ENCODE measurements at regions not wholly inside any gene's neighbourhood (a gene's known extent, or its start where the extent isn't known, plus 50 kb on each side); places are given as distances from the start of the nearest gene placed in this dataset.

- no peak overlapping the region for H3K4me3 Mint-ChIP-seq (ENCODE audit: unreplicated experiment)
- no peaks in the 10 kb centered on the region for H3K9me3 Mint-ChIP-seq (ENCODE audit: unreplicated experiment)
- no peak for DNase-seq (ENCODE audit: extremely low spot score, unreplicated experiment)
- TF ChIP-seq CTCF (IDR thresholded peaks at IDR 0.05), result no peak
- H3K36me3 Mint-ChIP-seq (ENCODE audit: unreplicated experiment), result no peaks in the 10 kb centered on the region
- H3K4me1 Mint-ChIP-seq (ENCODE audit: unreplicated experiment), result no peaks in the 10 kb centered on the region
- H3K27ac Mint-ChIP-seq (ENCODE audit: unreplicated experiment), result no peak overlapping the region
- H3K27me3 Mint-ChIP-seq (ENCODE audit: unreplicated experiment), result no peaks in the 10 kb centered on the region
Observed at GRCh38 chr3:135802171-135802570, 163.4 kb upstream of the PPP2R3A start.

GRCh38 chr3:135803028-135803692 is 162.4 kb upstream of the PPP2R3A start:
- Mint-ChIP-seq H3K27me3 (ENCODE audit: unreplicated experiment) (no peaks in the 10 kb centered on the region), H3K36me3 (ENCODE audit: unreplicated experiment) (no peaks in the 10 kb centered on the region), H3K4me3 (ENCODE audit: unreplicated experiment) (no peak overlapping the region), H3K9me3 (ENCODE audit: unreplicated experiment) (no peaks in the 10 kb centered on the region), H3K27ac (ENCODE audit: unreplicated experiment) (no peak overlapping the region), H3K4me1 (ENCODE audit: unreplicated experiment) (no peaks in the 10 kb centered on the region)
- DNase-seq (ENCODE audit: extremely low spot score, unreplicated experiment), result no peak
- no peak for TF ChIP-seq CTCF (IDR thresholded peaks at IDR 0.05)

GRCh38 chr3:135805752-135806151 is 159.8 kb upstream of the PPP2R3A start:
- Mint-ChIP-seq H3K36me3 (ENCODE audit: unreplicated experiment) (no peaks in the 10 kb centered on the region), H3K27ac (ENCODE audit: unreplicated experiment) (no peak overlapping the region), H3K4me3 (ENCODE audit: unreplicated experiment) (no peak overlapping the region), H3K27me3 (ENCODE audit: unreplicated experiment) (no peaks in the 10 kb centered on the region), H3K9me3 (ENCODE audit: unreplicated experiment) (no peaks in the 10 kb centered on the region), H3K4me1 (ENCODE audit: unreplicated experiment) (no peaks in the 10 kb centered on the region)
- TF ChIP-seq CTCF (IDR thresholded peaks at IDR 0.05), result no peak
- DNase-seq (ENCODE audit: extremely low spot score, unreplicated experiment), result peak; percentile 57

GRCh38 chr3:135806317-135806716 is 159.2 kb upstream of the PPP2R3A start:
- DNase-seq (ENCODE audit: extremely low spot score, unreplicated experiment), result no peak
- Mint-ChIP-seq H3K27ac (ENCODE audit: unreplicated experiment) (no peak overlapping the region), H3K4me3 (ENCODE audit: unreplicated experiment) (no peak overlapping the region), H3K9me3 (ENCODE audit: unreplicated experiment) (no peaks in the 10 kb centered on the region), H3K36me3 (ENCODE audit: unreplicated experiment) (no peaks in the 10 kb centered on the region), H3K4me1 (ENCODE audit: unreplicated experiment) (no peaks in the 10 kb centered on the region), H3K27me3 (ENCODE audit: unreplicated experiment) (no peaks in the 10 kb centered on the region)
- no peak for TF ChIP-seq CTCF (IDR thresholded peaks at IDR 0.05)

- no peak for DNase-seq (ENCODE audit: extremely low spot score, unreplicated experiment)
- Mint-ChIP-seq H3K36me3 (ENCODE audit: unreplicated experiment) (no peaks in the 10 kb centered on the region), H3K27me3 (ENCODE audit: unreplicated experiment) (peaks cover under 1% of the 10 kb centered on the region), H3K4me3 (ENCODE audit: unreplicated experiment) (no peak overlapping the region), H3K9me3 (ENCODE audit: unreplicated experiment) (no peaks in the 10 kb centered on the region), H3K27ac (ENCODE audit: unreplicated experiment) (no peak overlapping the region), H3K4me1 (ENCODE audit: unreplicated experiment) (no peaks in the 10 kb centered on the region)
- no peak for TF ChIP-seq CTCF (IDR thresholded peaks at IDR 0.05)
Observed at GRCh38 chr3:135807879-135808278, 157.6 kb upstream of the PPP2R3A start.

Data from osteocyte (in vitro differentiated cells).